ENCODE measurements at regions not wholly inside any gene's neighbourhood (a gene's known extent, or its start where the extent isn't known, plus 50 kb on each side); places are given as distances from the start of the nearest gene placed in this dataset.
"Not testable (repeated sequence)": the region's sequence is repeated elsewhere in the genome, so short reads cannot be mapped to it uniquely, and the experiment has no call there.

GRCh38 chr7:83821866-83822265, 172.9 kb upstream of the SEMA3E start:
- Histone ChIP-seq H3K27ac (no peak overlapping the region), H3K9me3 (ENCODE audit: low read depth, low read length) (no peaks in the 10 kb centered on the region), H3K36me3 (ENCODE audit: insufficient read depth, low read length) (no peaks in the 10 kb centered on the region), H3K4me3 (no peak overlapping the region), H3K9ac (ENCODE audit: insufficient read length) (no peak overlapping the region)
- TF ChIP-seq FOXP2 (optimal IDR thresholded peaks at IDR 0.05; ENCODE audit: control extremely low read depth, extremely low read length, insufficient read depth) (no peak), POLR2AphosphoS5 (IDR thresholded peaks at IDR 0.05; ENCODE audit: borderline replicate concordance, low read depth, low read length) (no peak), EZH2 (IDR thresholded peaks at IDR 0.05) (no peak)
- DNase-seq (ENCODE audit: low read depth, low spot score): no peak

- H3K9me3 ChIP-seq (ENCODE audit: low read depth, low read length): no peaks in the 10 kb centered on the region
- no peak overlapping the region for H3K27ac ChIP-seq
- no peak overlapping the region for H3K9ac ChIP-seq (ENCODE audit: insufficient read length)
- no peaks in the 10 kb centered on the region for H3K36me3 ChIP-seq (ENCODE audit: insufficient read depth, low read length)
- no peak overlapping the region for H3K4me3 ChIP-seq
- no peak for DNase-seq (ENCODE audit: low read depth, low spot score)
- TF ChIP-seq POLR2AphosphoS5 (IDR thresholded peaks at IDR 0.05; ENCODE audit: borderline replicate concordance, low read depth, low read length) (no peak), FOXP2 (optimal IDR thresholded peaks at IDR 0.05; ENCODE audit: control extremely low read depth, extremely low read length, insufficient read depth) (no peak)
These were observed 171.7 kb upstream of the SEMA3E start for GRCh38 chr7:83820641-83821040.

DNA sequence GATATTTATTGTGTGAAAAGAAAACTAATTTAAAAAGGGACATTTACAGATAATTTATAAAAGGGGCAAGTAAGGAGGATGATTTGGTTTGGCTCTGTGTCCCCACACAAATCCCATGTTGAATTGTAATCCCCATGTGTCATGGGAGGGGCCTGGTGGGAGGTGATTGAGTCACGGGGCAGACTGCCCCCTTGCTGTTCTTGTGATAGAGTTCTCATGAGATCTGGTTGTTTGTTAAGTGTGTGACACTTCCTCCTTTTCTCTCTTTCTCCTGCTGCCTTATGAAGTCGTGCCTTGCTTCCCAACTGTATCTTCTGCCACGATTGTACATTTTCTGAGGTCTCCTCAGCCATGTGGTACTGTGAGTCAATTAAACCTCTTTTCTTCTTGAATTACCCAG, 171.0 kb upstream of the SEMA3E start:
- TF ChIP-seq EZH2 (IDR thresholded peaks at IDR 0.05) (no peak), FOXP2 (optimal IDR thresholded peaks at IDR 0.05; ENCODE audit: control extremely low read depth, extremely low read length, insufficient read depth) (no peak)
- no peak for DNase-seq (ENCODE audit: low read depth, low spot score)
- no peaks in the 10 kb centered on the region for H3K9me3 ChIP-seq (ENCODE audit: low read depth, low read length)

GRCh38 chr7:83814480-83814879, 165.5 kb upstream of the SEMA3E start:
- no peaks in the 10 kb centered on the region for H3K9me3 ChIP-seq (ENCODE audit: low read depth, low read length)
- H3K4me3 ChIP-seq: no peak overlapping the region
- H3K36me3 ChIP-seq (ENCODE audit: insufficient read depth, low read length): no peaks in the 10 kb centered on the region
- no peak for TF ChIP-seq POLR2AphosphoS5 (IDR thresholded peaks at IDR 0.05; ENCODE audit: borderline replicate concordance, low read depth, low read length)
- TF ChIP-seq FOXP2 (optimal IDR thresholded peaks at IDR 0.05; ENCODE audit: control extremely low read depth, extremely low read length, insufficient read depth): no peak
- no peak for TF ChIP-seq EZH2 (IDR thresholded peaks at IDR 0.05)
- H3K9ac ChIP-seq (ENCODE audit: insufficient read length): no peak overlapping the region
- H3K27ac ChIP-seq: no peak overlapping the region
- DNase-seq (ENCODE audit: low read depth, low spot score): no peak

More for the DNA sequence above, 171.0 kb upstream of the SEMA3E start:
- Histone ChIP-seq H3K4me3 (no peak overlapping the region), H3K27ac (no peak overlapping the region), H3K36me3 (ENCODE audit: insufficient read depth, low read length) (no peaks in the 10 kb centered on the region), H3K9ac (ENCODE audit: insufficient read length) (no peak overlapping the region)

DNA sequence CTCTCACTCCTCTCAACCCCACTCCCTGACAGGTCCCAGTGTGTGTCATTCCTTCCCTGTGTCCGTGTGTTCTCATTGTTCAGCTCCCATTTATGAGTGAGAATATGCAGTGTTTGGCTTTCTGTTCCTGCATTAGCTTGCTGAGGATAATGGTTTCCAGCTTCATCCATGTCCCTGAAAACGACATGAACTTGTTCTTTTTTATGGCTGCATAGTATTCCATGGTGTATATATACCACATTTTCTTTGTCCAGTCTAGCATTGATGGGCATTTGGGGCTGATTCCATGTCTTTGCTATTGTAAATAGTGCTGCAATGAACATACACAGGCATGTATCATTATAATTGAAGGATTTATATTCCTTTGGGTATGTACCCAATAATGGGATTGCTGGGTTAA, 163.6 kb upstream of the SEMA3E start:
- H3K9me3 ChIP-seq (ENCODE audit: low read depth, low read length); H3K27ac ChIP-seq; H3K36me3 ChIP-seq (ENCODE audit: insufficient read depth, low read length); H3K4me3 ChIP-seq; H3K9ac ChIP-seq (ENCODE audit: insufficient read length); DNase-seq (ENCODE audit: low read depth, low spot score): not testable (repeated sequence)

- no peak overlapping the region for H3K27ac ChIP-seq
- DNase-seq (ENCODE audit: low read depth, low spot score): no peak
- H3K36me3 ChIP-seq (ENCODE audit: insufficient read depth, low read length): no peaks in the 10 kb centered on the region
- no peak overlapping the region for H3K4me3 ChIP-seq
- H3K9ac ChIP-seq (ENCODE audit: insufficient read length): no peak overlapping the region
- TF ChIP-seq EZH2 (IDR thresholded peaks at IDR 0.05) (no peak), POLR2AphosphoS5 (IDR thresholded peaks at IDR 0.05; ENCODE audit: borderline replicate concordance, low read depth, low read length) (no peak), FOXP2 (optimal IDR thresholded peaks at IDR 0.05; ENCODE audit: control extremely low read depth, extremely low read length, insufficient read depth) (no peak)
- H3K9me3 ChIP-seq (ENCODE audit: low read depth, low read length): no peaks in the 10 kb centered on the region
These were observed 160.0 kb upstream of the SEMA3E start for GRCh38 chr7:83808982-83809381.

DNA sequence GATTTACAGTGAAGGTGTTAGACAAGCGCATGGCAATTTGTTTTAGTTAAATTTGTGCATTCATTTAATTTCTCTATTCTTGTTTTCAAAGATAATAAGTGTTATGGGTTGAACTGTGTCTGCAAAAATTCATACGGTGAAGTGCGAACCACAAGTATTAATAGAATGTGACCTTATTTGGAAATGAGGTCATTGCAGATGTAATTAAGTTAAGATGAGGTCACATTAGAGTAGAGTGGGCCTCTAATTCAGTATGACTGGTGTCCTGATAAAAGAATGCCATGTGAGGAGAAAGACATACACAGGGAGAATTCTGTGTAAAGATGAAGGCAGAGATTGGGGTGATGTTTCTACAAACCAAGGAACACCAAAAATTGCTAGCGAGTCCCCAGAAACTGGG, 158.8 kb upstream of the SEMA3E start:
- H3K27ac ChIP-seq: no peak overlapping the region
- no peak for TF ChIP-seq POLR2AphosphoS5 (IDR thresholded peaks at IDR 0.05; ENCODE audit: borderline replicate concordance, low read depth, low read length)
- no peaks in the 10 kb centered on the region for H3K36me3 ChIP-seq (ENCODE audit: insufficient read depth, low read length)
- H3K9ac ChIP-seq (ENCODE audit: insufficient read length): no peak overlapping the region
- no peaks in the 10 kb centered on the region for H3K9me3 ChIP-seq (ENCODE audit: low read depth, low read length)
- no peak overlapping the region for H3K4me3 ChIP-seq
- no peak for DNase-seq (ENCODE audit: low read depth, low spot score)

DNA sequence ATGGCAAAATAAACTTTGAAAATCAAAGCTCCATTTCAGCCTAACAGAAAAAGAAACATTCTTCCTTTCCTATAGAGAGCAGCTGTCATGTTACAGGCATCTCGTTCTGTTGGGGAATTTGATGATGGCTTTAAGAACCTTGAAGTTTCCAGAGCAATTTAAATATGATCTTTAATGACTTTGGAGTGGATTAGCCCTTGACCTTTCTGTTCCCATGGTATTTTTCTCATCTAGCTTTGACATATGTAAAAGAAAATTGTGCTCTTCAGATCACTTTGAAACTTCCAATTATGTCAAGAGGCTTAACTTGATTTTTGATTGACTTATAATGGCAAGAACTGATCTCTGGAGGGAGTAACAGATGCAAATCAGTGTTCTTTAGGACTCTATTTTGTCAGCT, 157.6 kb upstream of the SEMA3E start:
- no peaks in the 10 kb centered on the region for H3K9me3 ChIP-seq (ENCODE audit: low read depth, low read length)
- H3K4me3 ChIP-seq: no peak overlapping the region
- DNase-seq (ENCODE audit: low read depth, low spot score): no peak
- H3K9ac ChIP-seq (ENCODE audit: insufficient read length): no peak overlapping the region
- H3K36me3 ChIP-seq (ENCODE audit: insufficient read depth, low read length): no peaks in the 10 kb centered on the region
- no peak overlapping the region for H3K27ac ChIP-seq
- TF ChIP-seq FOXP2 (optimal IDR thresholded peaks at IDR 0.05; ENCODE audit: control extremely low read depth, extremely low read length, insufficient read depth): no peak
- no peak for TF ChIP-seq POLR2AphosphoS5 (IDR thresholded peaks at IDR 0.05; ENCODE audit: borderline replicate concordance, low read depth, low read length)
- no peak for TF ChIP-seq EZH2 (IDR thresholded peaks at IDR 0.05)

DNA sequence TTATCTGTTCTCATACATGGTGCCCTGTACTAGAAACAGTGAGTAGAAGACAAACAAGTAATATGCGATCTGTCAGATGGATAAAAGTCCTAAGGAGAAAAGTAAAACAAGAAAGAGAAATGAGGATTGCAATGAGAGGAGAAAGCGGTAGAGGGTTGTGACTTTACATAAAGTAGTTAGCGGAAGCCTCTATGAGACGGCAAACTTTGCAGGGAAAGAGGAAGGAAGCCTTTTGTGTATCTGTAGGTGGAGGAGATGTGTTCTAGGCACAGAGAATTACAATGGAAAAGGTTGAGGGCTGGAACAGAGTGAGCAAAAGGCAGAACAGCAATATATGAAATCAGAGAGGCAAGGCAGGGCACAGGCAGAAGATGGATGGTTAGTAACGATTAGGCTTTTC, 150.4 kb upstream of the SEMA3E start:
- DNase-seq (ENCODE audit: low read depth, low spot score): no peak
- Histone ChIP-seq H3K9ac (ENCODE audit: insufficient read length) (no peak overlapping the region), H3K9me3 (ENCODE audit: low read depth, low read length) (no peaks in the 10 kb centered on the region), H3K4me3 (no peak overlapping the region), H3K36me3 (ENCODE audit: insufficient read depth, low read length) (no peaks in the 10 kb centered on the region), H3K27ac (no peak overlapping the region)
- no peak for TF ChIP-seq POLR2AphosphoS5 (IDR thresholded peaks at IDR 0.05; ENCODE audit: borderline replicate concordance, low read depth, low read length)
- TF ChIP-seq EZH2 (IDR thresholded peaks at IDR 0.05): no peak
- no peak for TF ChIP-seq FOXP2 (optimal IDR thresholded peaks at IDR 0.05; ENCODE audit: control extremely low read depth, extremely low read length, insufficient read depth)
